ENCODE measurements at regions not wholly inside any gene's neighbourhood (a gene's known extent, or its start where the extent isn't known, plus 50 kb on each side); places are given as distances from the start of the nearest gene placed in this dataset.
"Not testable (repeated sequence)": the region's sequence is repeated elsewhere in the genome, so short reads cannot be mapped to it uniquely, and the experiment has no call there.

- H3K4me3 ChIP-seq (ENCODE audit: low read depth, low read length) = no peak overlapping the region
- peak in 1 of 6 donors; percentile 16 for DNase-seq (ENCODE audit: low read depth in 4 of 6, low spot score in 6 of 6)
- no peaks in the 10 kb centered on the region for H3K4me1 ChIP-seq (ENCODE audit: control insufficient read depth, insufficient read depth, low read length)
- H3K9me3 ChIP-seq (ENCODE audit: control insufficient read depth, insufficient read depth, low read length) = no peaks in the 10 kb centered on the region
- H3K27me3 ChIP-seq (ENCODE audit: control insufficient read depth, insufficient read depth, low read length) = no peaks in the 10 kb centered on the region
- 81% methylated on average over 2 of the region's 4 CpGs for WGBS (ENCODE audit: insufficient coverage)
- no peaks in the 10 kb centered on the region for H3K36me3 ChIP-seq (ENCODE audit: control insufficient read depth, insufficient read depth, low read length)
- no peak overlapping the region for H3K27ac ChIP-seq (ENCODE audit: low read depth, low read length)
Observed at GRCh38 chr3:22439626-22440025, 688.6 kb upstream of the ZNF385D start.

- no peak for DNase-seq (ENCODE audit: low read depth in 4 of 6, low spot score in 6 of 6)
- no peaks in the 10 kb centered on the region for H3K36me3 ChIP-seq (ENCODE audit: control insufficient read depth, insufficient read depth, low read length)
- H3K4me1 ChIP-seq (ENCODE audit: control insufficient read depth, insufficient read depth, low read length) = no peaks in the 10 kb centered on the region
- H3K4me3 ChIP-seq (ENCODE audit: low read depth, low read length) = no peak overlapping the region
- H3K27me3 ChIP-seq (ENCODE audit: control insufficient read depth, insufficient read depth, low read length) = no peaks in the 10 kb centered on the region
- H3K27ac ChIP-seq (ENCODE audit: low read depth, low read length) = no peak overlapping the region
- WGBS (ENCODE audit: insufficient coverage) = no CpG with 5 or more reads among the region's 2 CpGs
- H3K9me3 ChIP-seq (ENCODE audit: control insufficient read depth, insufficient read depth, low read length) = no peaks in the 10 kb centered on the region
Observed at GRCh38 chr3:22441711-22442110, 690.7 kb upstream of the ZNF385D start.

GRCh38 chr3:22443571-22444233 is 692.7 kb upstream of the ZNF385D start:
- no peaks in the 10 kb centered on the region for H3K9me3 ChIP-seq (ENCODE audit: control insufficient read depth, insufficient read depth, low read length)
- no peaks in the 10 kb centered on the region for H3K36me3 ChIP-seq (ENCODE audit: control insufficient read depth, insufficient read depth, low read length)
- WGBS (ENCODE audit: insufficient coverage) = 100% methylated on average over 2 of the region's 3 CpGs
- no peak overlapping the region for H3K4me3 ChIP-seq (ENCODE audit: low read depth, low read length)
- H3K27me3 ChIP-seq (ENCODE audit: control insufficient read depth, insufficient read depth, low read length) = no peaks in the 10 kb centered on the region
- no peak overlapping the region for H3K27ac ChIP-seq (ENCODE audit: low read depth, low read length)
- DNase-seq (ENCODE audit: low read depth in 4 of 6, low spot score in 6 of 6) = no peak
- H3K4me1 ChIP-seq (ENCODE audit: control insufficient read depth, insufficient read depth, low read length) = no peaks in the 10 kb centered on the region

- H3K27ac ChIP-seq (ENCODE audit: low read depth, low read length); H3K36me3 ChIP-seq (ENCODE audit: control insufficient read depth, insufficient read depth, low read length); H3K4me1 ChIP-seq (ENCODE audit: control insufficient read depth, insufficient read depth, low read length); H3K27me3 ChIP-seq (ENCODE audit: control insufficient read depth, insufficient read depth, low read length); H3K4me3 ChIP-seq (ENCODE audit: low read depth, low read length); DNase-seq (ENCODE audit: low read depth in 4 of 6, low spot score in 6 of 6); H3K9me3 ChIP-seq (ENCODE audit: control insufficient read depth, insufficient read depth, low read length): not testable (repeated sequence)
- 86% methylated on average over 1 of the region's 2 CpGs for WGBS (ENCODE audit: insufficient coverage)
Observed at GRCh38 chr3:22445336-22445735, 694.3 kb upstream of the ZNF385D start.

GRCh38 chr3:22450786-22451400 is 699.9 kb upstream of the ZNF385D start:
- DNase-seq (ENCODE audit: low read depth in 4 of 6, low spot score in 6 of 6) = peak in 1 of 6 donors; percentile 36
- H3K9me3 ChIP-seq (ENCODE audit: control insufficient read depth, insufficient read depth, low read length) = no peaks in the 10 kb centered on the region
- no peaks in the 10 kb centered on the region for H3K4me1 ChIP-seq (ENCODE audit: control insufficient read depth, insufficient read depth, low read length)
- 93% methylated on average over 2 of the region's 5 CpGs for WGBS (ENCODE audit: insufficient coverage)
- H3K4me3 ChIP-seq (ENCODE audit: low read depth, low read length) = no peak overlapping the region
- no peaks in the 10 kb centered on the region for H3K27me3 ChIP-seq (ENCODE audit: control insufficient read depth, insufficient read depth, low read length)
- H3K27ac ChIP-seq (ENCODE audit: low read depth, low read length) = no peak overlapping the region
- no peaks in the 10 kb centered on the region for H3K36me3 ChIP-seq (ENCODE audit: control insufficient read depth, insufficient read depth, low read length)

- peak in 1 of 6 donors; percentile 26 for DNase-seq (ENCODE audit: low read depth in 4 of 6, low spot score in 6 of 6)
- H3K27ac ChIP-seq (ENCODE audit: low read depth, low read length) = no peak overlapping the region
- WGBS (ENCODE audit: insufficient coverage) = no CpG with 5 or more reads among the region's 2 CpGs
- no peaks in the 10 kb centered on the region for H3K4me1 ChIP-seq (ENCODE audit: control insufficient read depth, insufficient read depth, low read length)
- H3K27me3 ChIP-seq (ENCODE audit: control insufficient read depth, insufficient read depth, low read length) = no peaks in the 10 kb centered on the region
- H3K9me3 ChIP-seq (ENCODE audit: control insufficient read depth, insufficient read depth, low read length) = no peaks in the 10 kb centered on the region
- H3K36me3 ChIP-seq (ENCODE audit: control insufficient read depth, insufficient read depth, low read length) = no peaks in the 10 kb centered on the region
- no peak overlapping the region for H3K4me3 ChIP-seq (ENCODE audit: low read depth, low read length)
Observed at GRCh38 chr3:22451501-22451900, 700.5 kb upstream of the ZNF385D start.

- no peak for DNase-seq (ENCODE audit: low read depth in 4 of 6, low spot score in 6 of 6)
- no peaks in the 10 kb centered on the region for H3K4me1 ChIP-seq (ENCODE audit: control insufficient read depth, insufficient read depth, low read length)
- H3K27ac ChIP-seq (ENCODE audit: low read depth, low read length) = no peak overlapping the region
- H3K27me3 ChIP-seq (ENCODE audit: control insufficient read depth, insufficient read depth, low read length) = no peaks in the 10 kb centered on the region
- H3K9me3 ChIP-seq (ENCODE audit: control insufficient read depth, insufficient read depth, low read length) = no peaks in the 10 kb centered on the region
- WGBS (ENCODE audit: insufficient coverage) = no CpG with 5 or more reads among the region's 1 CpG
- H3K4me3 ChIP-seq (ENCODE audit: low read depth, low read length) = no peak overlapping the region
- H3K36me3 ChIP-seq (ENCODE audit: control insufficient read depth, insufficient read depth, low read length) = no peaks in the 10 kb centered on the region
Observed at GRCh38 chr3:22453906-22454535, 703.0 kb upstream of the ZNF385D start.

- DNase-seq (ENCODE audit: low read depth in 4 of 6, low spot score in 6 of 6) = no peak
- Histone ChIP-seq H3K27me3 (ENCODE audit: control insufficient read depth, insufficient read depth, low read length) (no peaks in the 10 kb centered on the region), H3K4me1 (ENCODE audit: control insufficient read depth, insufficient read depth, low read length) (no peaks in the 10 kb centered on the region), H3K36me3 (ENCODE audit: control insufficient read depth, insufficient read depth, low read length) (no peaks in the 10 kb centered on the region), H3K4me3 (ENCODE audit: low read depth, low read length) (no peak overlapping the region), H3K9me3 (ENCODE audit: control insufficient read depth, insufficient read depth, low read length) (no peaks in the 10 kb centered on the region), H3K27ac (ENCODE audit: low read depth, low read length) (no peak overlapping the region)
- no CpG with 5 or more reads among the region's 4 CpGs for WGBS (ENCODE audit: insufficient coverage)
Observed at GRCh38 chr3:22469995-22470394, 719.0 kb upstream of the ZNF385D start.

- WGBS (ENCODE audit: insufficient coverage) = 80% methylated on average over 1 of the region's 4 CpGs
- Histone ChIP-seq H3K4me1 (ENCODE audit: control insufficient read depth, insufficient read depth, low read length) (no peaks in the 10 kb centered on the region), H3K9me3 (ENCODE audit: control insufficient read depth, insufficient read depth, low read length) (no peaks in the 10 kb centered on the region), H3K27me3 (ENCODE audit: control insufficient read depth, insufficient read depth, low read length) (no peaks in the 10 kb centered on the region), H3K36me3 (ENCODE audit: control insufficient read depth, insufficient read depth, low read length) (no peaks in the 10 kb centered on the region), H3K27ac (ENCODE audit: low read depth, low read length) (no peak overlapping the region), H3K4me3 (ENCODE audit: low read depth, low read length) (no peak overlapping the region)
- DNase-seq (ENCODE audit: low read depth in 4 of 6, low spot score in 6 of 6) = no peak
Observed at GRCh38 chr3:22471557-22471956, 720.5 kb upstream of the ZNF385D start.
